HAP-1 (cell line): ENCODE measurements at regions not wholly inside any gene's neighbourhood (a gene's known extent, or its start where the extent isn't known, plus 50 kb on each side); places are given as distances from the start of the nearest gene placed in this dataset.
"Not testable (repeated sequence)": the region's sequence is repeated elsewhere in the genome, so short reads cannot be mapped to it uniquely, and the experiment has no call there.

Experiments
- DNase-seq, 2 experiments: peaks; one replicate each; pipeline ENCODE4 v3.0.0-alpha.2; 2016 to 2020; ENCODE audit warnings: low spot score in 2 of 2
- H3K27me3 ChIP-seq: fragments of 250-450 bp; sonication (Bioruptor Pico); 2 replicates; pipeline ENCODE4 v1.5.1; 2020; ENCODE audit warnings: low read depth, mild to moderate bottlenecking, moderate library complexity
- H3K36me3 ChIP-seq: fragments of 250-450 bp; sonication (Bioruptor Pico); replicated peaks from 2 replicates; pipeline ENCODE4 v1.5.1; 2020; ENCODE audit warnings: mild to moderate bottlenecking
- H3K4me1 ChIP-seq: fragments of 250-450 bp; sonication (Bioruptor Pico); 2 replicates; pipeline ENCODE4 v1.5.1; 2020; ENCODE audit warnings: mild to moderate bottlenecking
- H3K4me3 ChIP-seq: fragments of 250-450 bp; sonication (Bioruptor Pico); 2 replicates; pipeline ENCODE4 v1.5.1; 2020; ENCODE audit warnings: mild to moderate bottlenecking, moderate library complexity
- H3K9me3 ChIP-seq: fragments of 250-450 bp; sonication (Bioruptor Pico); 2 replicates; pipeline ENCODE4 v1.5.1; 2020; ENCODE audit warnings: mild to moderate bottlenecking, moderate library complexity
- in situ Hi-C: fragments of 300-500 bp; cut with MboI; formaldehyde crosslinking; loops from 3 replicates; pipeline ENCODE4 v1.14.3; 2020; ENCODE audit warnings: low sequenced_read_pairs, inconsistent platforms, mixed read lengths

GRCh38 chr1:244280859-244281258, 170.8 kb downstream of the ADSS2 start:
- Histone ChIP-seq H3K9me3 (no peaks in the 10 kb centered on the region), H3K4me1 (no peaks in the 10 kb centered on the region), H3K36me3 (no peaks in the 10 kb centered on the region), H3K4me3 (no peak overlapping the region), H3K27me3 (no peaks in the 10 kb centered on the region)
- in situ Hi-C loops: no loop called here
- DNase-seq: no peak

DNA sequence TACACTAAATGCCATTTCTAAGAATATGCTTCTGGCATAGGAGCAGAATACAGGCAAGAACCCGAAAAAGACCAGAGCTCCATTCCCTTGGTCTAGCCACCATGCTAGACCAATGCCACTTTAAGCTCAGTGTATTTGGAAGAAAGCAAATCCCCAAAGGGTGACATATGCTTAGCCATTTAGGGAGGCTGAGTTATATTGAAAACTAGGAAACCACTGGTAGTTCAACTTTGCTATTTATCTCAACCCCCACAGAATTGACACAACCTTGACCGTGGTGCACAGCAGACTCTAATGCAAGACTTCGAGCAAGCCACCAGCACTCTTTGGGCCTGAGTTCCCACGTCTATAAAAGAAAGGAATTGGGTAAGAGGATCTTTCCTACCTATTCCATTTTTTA, 167.9 kb downstream of the ADSS2 start:
- Histone ChIP-seq H3K27me3 (no peaks in the 10 kb centered on the region), H3K4me3 (no peak overlapping the region), H3K36me3 (no peaks in the 10 kb centered on the region), H3K9me3 (no peaks in the 10 kb centered on the region), H3K4me1 (no peaks in the 10 kb centered on the region)
- DNase-seq: no peak
- in situ Hi-C loops: no loop called here

DNA sequence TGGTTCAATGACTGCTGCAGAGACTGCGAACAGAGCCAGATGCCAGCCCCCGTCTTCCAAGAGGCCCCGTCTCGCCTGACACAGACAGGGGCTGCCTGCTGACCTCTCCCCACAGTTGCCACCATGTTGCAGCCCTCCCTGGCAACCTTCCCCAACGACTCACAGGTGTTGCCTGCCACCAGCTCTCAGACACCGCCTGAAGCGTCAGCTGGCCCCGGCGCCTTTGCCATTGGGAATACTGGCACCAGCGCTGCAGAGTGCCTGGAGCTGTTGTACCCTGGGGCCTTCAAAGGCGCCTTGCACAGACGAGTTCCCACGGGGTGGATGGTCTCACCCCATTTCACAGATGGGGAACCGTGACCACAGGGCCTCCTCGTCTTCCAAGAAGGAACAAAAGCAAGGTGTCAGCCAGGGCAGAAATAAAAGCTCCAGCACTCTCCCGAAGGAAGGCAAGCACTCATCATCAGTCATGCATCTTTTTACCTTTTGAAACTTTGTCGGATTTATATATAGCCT, 167.0 kb downstream of the ADSS2 start:
- H3K27me3 ChIP-seq: no peaks in the 10 kb centered on the region
- H3K4me3 ChIP-seq: no peak overlapping the region
- DNase-seq: no peak
- no peaks in the 10 kb centered on the region for H3K9me3 ChIP-seq
- in situ Hi-C loops: no loop called here
- H3K36me3 ChIP-seq: no peaks in the 10 kb centered on the region
- no peaks in the 10 kb centered on the region for H3K4me1 ChIP-seq

GRCh38 chr1:244286341-244286740, 165.4 kb downstream of the ADSS2 start:
- DNase-seq: no peak
- H3K4me1 ChIP-seq: no peaks in the 10 kb centered on the region
- no peaks in the 10 kb centered on the region for H3K36me3 ChIP-seq
- H3K9me3 ChIP-seq: no peaks in the 10 kb centered on the region
- no peaks in the 10 kb centered on the region for H3K27me3 ChIP-seq
- H3K4me3 ChIP-seq: no peak overlapping the region
- in situ Hi-C loops: no loop called here

GRCh38 chr1:244287726-244288125, 164.0 kb downstream of the ADSS2 start:
- Histone ChIP-seq H3K27me3 (no peaks in the 10 kb centered on the region), H3K9me3 (no peaks in the 10 kb centered on the region), H3K36me3 (no peaks in the 10 kb centered on the region), H3K4me3 (no peak overlapping the region), H3K4me1 (no peaks in the 10 kb centered on the region)
- no peak for DNase-seq
- in situ Hi-C loops: no loop called here

GRCh38 chr1:244288663-244289062, 163.0 kb downstream of the ADSS2 start:
- no peaks in the 10 kb centered on the region for H3K36me3 ChIP-seq
- no peaks in the 10 kb centered on the region for H3K27me3 ChIP-seq
- DNase-seq: no peak
- in situ Hi-C loops: no loop called here
- H3K4me1 ChIP-seq: no peaks in the 10 kb centered on the region
- no peak overlapping the region for H3K4me3 ChIP-seq
- no peaks in the 10 kb centered on the region for H3K9me3 ChIP-seq

- H3K36me3 ChIP-seq: no peaks in the 10 kb centered on the region
- no peaks in the 10 kb centered on the region for H3K9me3 ChIP-seq
- in situ Hi-C loops: no loop called here
- H3K4me3 ChIP-seq: no peak overlapping the region
- no peaks in the 10 kb centered on the region for H3K27me3 ChIP-seq
- no peak for DNase-seq
- H3K4me1 ChIP-seq: peaks cover 3% of the 10 kb centered on the region
These were observed 161.5 kb downstream of the ADSS2 start for GRCh38 chr1:244289991-244290785.

DNA sequence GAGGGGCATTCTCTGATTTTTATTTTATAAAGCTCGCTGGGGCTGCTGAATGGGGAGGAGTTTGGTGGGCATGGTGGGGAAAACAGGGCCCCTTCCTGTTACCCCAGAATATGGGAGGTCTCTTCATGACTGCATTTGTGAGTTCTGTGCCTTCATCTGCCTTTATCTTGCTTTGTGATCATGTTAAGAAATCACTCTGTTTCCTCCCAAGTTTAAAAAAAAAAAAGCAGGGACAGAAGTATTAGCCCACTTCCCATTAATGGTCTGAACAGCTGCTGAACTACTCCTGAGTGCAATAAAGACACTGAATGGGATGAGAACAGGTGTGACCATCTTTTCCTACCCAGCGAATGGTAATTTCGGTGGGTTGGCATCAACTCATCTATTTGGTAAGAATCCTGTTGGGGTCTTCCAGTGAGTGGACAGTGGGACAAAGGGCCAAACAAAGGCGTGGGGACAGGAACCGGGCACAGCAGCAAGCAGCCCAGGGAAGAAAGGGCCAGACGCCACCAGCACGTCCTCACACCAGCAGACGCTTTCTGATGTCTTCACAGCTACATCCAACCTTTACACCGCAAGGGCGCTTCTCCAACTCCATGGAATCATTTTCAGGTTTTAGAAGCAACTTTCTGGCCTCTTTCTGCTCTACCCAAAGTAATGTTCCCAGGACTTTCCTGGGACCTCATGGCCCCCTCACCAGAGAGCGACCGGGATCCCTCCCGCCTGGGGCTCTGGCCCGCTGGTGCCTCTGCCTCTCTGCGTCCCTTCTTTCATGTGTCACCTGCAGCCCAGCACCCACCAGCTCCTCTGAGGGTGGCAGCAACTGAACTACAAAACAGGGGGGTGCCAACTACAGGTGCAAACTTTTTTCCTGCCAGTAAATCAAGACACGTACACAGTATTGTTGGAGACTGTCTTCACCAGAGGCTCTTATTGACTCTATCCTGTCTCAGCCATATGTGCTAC, 160.2 kb downstream of the ADSS2 start:
- Histone ChIP-seq H3K36me3 (no peaks in the 10 kb centered on the region), H3K4me1 (peaks cover 3% of the 10 kb centered on the region), H3K27me3 (no peaks in the 10 kb centered on the region), H3K4me3 (no peak overlapping the region), H3K9me3 (no peaks in the 10 kb centered on the region)
- in situ Hi-C loops: no loop called here
- DNase-seq: no peak

- Histone ChIP-seq H3K27me3 (no peaks in the 10 kb centered on the region), H3K4me3 (no peak overlapping the region), H3K36me3 (no peaks in the 10 kb centered on the region), H3K4me1 (peaks cover 5% of the 10 kb centered on the region), H3K9me3 (no peaks in the 10 kb centered on the region)
- in situ Hi-C loops: no loop called here
- peak; percentile 43 to 63 for DNase-seq
These were observed 157.0 kb downstream of the ADSS2 start for GRCh38 chr1:244294599-244295224.

DNA sequence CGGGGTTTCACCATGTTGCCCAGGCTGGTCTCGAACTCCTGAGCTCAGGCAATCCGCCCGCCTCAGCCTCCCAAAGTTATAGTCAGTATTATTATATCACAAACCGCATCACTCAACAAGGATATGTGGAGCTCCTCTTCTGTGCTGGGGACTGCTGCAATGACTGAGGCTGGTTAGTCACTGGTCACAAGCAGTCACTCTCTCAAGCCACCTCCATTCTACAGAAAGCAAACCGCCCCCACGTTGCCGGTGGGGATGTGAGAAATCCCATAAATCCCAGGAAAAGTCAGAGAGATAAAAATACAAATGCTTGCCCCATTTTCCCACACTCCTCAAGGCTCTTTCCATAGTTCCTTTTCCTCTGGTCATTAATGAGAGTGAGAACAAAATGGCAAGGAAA, 155.7 kb downstream of the ADSS2 start:
- no peak for DNase-seq
- Histone ChIP-seq H3K4me3 (no peak overlapping the region), H3K36me3 (no peaks in the 10 kb centered on the region), H3K9me3 (no peaks in the 10 kb centered on the region), H3K27me3 (no peaks in the 10 kb centered on the region), H3K4me1 (peaks cover 5% of the 10 kb centered on the region)
- in situ Hi-C loops: no loop called here

DNA sequence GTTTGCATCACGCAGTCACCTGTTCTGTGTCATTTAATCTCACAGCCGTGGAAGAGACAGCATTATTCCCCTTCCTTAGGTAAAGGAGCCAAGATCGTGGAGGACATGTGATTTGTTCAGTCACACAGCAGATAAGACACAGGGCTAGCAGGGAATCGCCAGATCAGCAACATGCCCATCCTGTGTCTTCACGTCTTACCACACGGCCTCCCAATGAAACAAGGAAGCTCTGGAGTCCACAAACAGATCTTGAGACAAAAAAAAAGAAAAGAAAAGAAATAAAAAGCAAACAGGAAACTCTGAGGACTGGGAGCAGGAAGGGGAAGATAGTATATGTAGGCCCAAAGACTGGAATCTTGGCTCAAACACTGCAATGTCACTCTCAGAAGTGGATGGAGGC, 155.3 kb downstream of the ADSS2 start:
- in situ Hi-C loops: no loop called here
- Histone ChIP-seq H3K27me3 (no peaks in the 10 kb centered on the region), H3K4me3 (no peak overlapping the region), H3K4me1 (peaks cover 5% of the 10 kb centered on the region), H3K36me3 (no peaks in the 10 kb centered on the region), H3K9me3 (no peaks in the 10 kb centered on the region)
- DNase-seq: no peak

GRCh38 chr1:244297087-244297486, 154.6 kb downstream of the ADSS2 start:
- Histone ChIP-seq H3K36me3 (no peaks in the 10 kb centered on the region), H3K27me3 (no peaks in the 10 kb centered on the region), H3K9me3 (no peaks in the 10 kb centered on the region), H3K4me1 (peaks cover 5% of the 10 kb centered on the region), H3K4me3 (no peak overlapping the region)
- no peak for DNase-seq
- in situ Hi-C loops: no loop called here

DNA sequence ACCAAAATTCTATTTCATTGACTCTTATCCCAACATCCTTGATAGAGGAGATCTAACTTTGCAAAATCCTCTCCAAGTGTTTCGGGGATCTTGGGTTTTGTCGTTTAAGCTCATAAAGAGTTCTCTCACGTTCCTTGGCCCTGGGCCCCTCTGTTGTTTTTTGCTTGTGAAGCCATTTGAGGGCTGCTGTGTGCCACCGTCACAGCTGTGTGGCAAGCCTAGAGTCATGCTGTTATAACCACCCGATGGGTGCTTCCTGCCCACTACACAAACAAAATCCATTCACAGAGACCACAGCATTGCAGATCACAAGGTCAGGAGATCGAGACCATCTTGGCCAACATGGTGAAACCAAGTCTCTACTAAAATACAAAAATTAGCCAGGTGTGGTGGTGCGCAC, 154.1 kb downstream of the ADSS2 start:
- in situ Hi-C loops: no loop called here
- DNase-seq: no peak
- no peaks in the 10 kb centered on the region for H3K27me3 ChIP-seq
- no peaks in the 10 kb centered on the region for H3K36me3 ChIP-seq
- H3K9me3 ChIP-seq: no peaks in the 10 kb centered on the region
- H3K4me1 ChIP-seq: peaks cover 5% of the 10 kb centered on the region
- no peak overlapping the region for H3K4me3 ChIP-seq

GRCh38 chr1:244300029-244300375, 151.7 kb downstream of the ADSS2 start:
- H3K36me3 ChIP-seq, H3K9me3 ChIP-seq, H3K27me3 ChIP-seq, DNase-seq, in situ Hi-C loops, H3K4me3 ChIP-seq, H3K4me1 ChIP-seq: not testable (repeated sequence)
